ENCODE measurements at regions not wholly inside any gene's neighbourhood (a gene's known extent, or its start where the extent isn't known, plus 50 kb on each side); places are given as distances from the start of the nearest gene placed in this dataset.
"Not testable (repeated sequence)": the region's sequence is repeated elsewhere in the genome, so short reads cannot be mapped to it uniquely, and the experiment has no call there.

DNA sequence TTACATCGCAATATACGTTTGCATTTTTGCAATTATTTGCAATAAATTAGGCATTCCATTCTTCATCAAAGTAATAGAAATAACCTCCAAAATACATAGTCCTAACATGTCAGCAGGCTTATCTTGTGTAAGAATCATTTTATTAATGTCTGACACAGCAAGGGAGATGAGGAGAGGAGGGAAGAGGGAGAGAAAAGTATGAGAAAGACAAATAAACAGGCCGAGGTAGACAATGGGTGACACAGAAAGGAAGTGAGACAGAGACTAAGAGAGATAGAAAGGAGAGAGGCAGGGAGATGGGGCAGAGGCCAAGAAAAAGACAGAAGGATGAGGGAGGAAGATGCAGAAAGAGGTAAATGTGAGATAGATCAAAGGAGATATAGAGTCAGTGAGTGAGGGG is 50.3 kb upstream of the CYP2B6 start:
- H3K27ac ChIP-seq (ENCODE audit: low read depth, low read length); H3K9me3 ChIP-seq (ENCODE audit: control insufficient read depth in 2 of 3, low read length in 3 of 3); H3K4me3 Mint-ChIP-seq; POLR2A ChIA-PET; H3K4me3 ChIP-seq (ENCODE audit: low read length); intact Hi-C loops (cut with micrococcal nuclease); H3K9me3 Mint-ChIP-seq; H3K4me1 ChIP-seq (ENCODE audit: control insufficient read depth in 2 of 2, insufficient read depth in 2 of 2, low read length in 2 of 2); H3K36me3 ChIP-seq (ENCODE audit: control insufficient read depth in 2 of 3, insufficient read depth in 3 of 3, low read length in 3 of 3); H3K27ac Mint-ChIP-seq; H3K27me3 ChIP-seq (ENCODE audit: control insufficient read depth in 2 of 2, insufficient read depth in 2 of 2, low read length in 2 of 2); ATAC-seq; H3K36me3 Mint-ChIP-seq; H3K4me1 Mint-ChIP-seq; DNase-seq; CTCF ChIA-PET: not testable (repeated sequence)
- H3K27me3 Mint-ChIP-seq = peaks cover 11 to 39% (median 15%) of the 10 kb centered on the region in 5 donors

DNA sequence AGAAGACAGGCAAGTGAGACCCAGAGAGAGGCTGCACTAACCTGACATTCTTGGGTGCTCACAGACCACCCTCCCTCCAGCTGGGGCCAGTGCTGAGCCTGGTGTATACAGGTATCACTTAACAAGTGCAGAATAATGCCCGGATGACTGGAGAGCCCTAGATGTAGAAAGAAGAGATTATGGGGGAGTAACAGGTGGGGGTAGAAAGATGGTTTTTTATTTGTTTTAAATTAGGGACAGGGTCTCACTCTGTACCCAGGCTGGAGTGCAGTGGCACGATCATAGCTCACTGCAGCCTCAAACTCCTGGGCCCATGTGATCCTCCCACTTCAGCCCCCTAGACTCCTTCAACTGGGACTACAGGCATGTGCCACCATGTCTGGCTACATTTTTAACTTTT is 53.1 kb upstream of the CYP2B6 start:
- H3K27me3 ChIP-seq (ENCODE audit: control insufficient read depth in 2 of 2, insufficient read depth in 2 of 2, low read length in 2 of 2); H3K9me3 ChIP-seq (ENCODE audit: control insufficient read depth in 2 of 3, low read length in 3 of 3); H3K36me3 Mint-ChIP-seq; H3K9me3 Mint-ChIP-seq; H3K27ac Mint-ChIP-seq; ATAC-seq; CTCF ChIA-PET; H3K4me3 Mint-ChIP-seq; intact Hi-C loops (cut with micrococcal nuclease); H3K4me3 ChIP-seq (ENCODE audit: low read length); H3K4me1 ChIP-seq (ENCODE audit: control insufficient read depth in 2 of 2, insufficient read depth in 2 of 2, low read length in 2 of 2); H3K4me1 Mint-ChIP-seq; H3K27ac ChIP-seq (ENCODE audit: low read depth, low read length); DNase-seq; H3K36me3 ChIP-seq (ENCODE audit: control insufficient read depth in 2 of 3, insufficient read depth in 3 of 3, low read length in 3 of 3): not testable (repeated sequence)
- H3K27me3 Mint-ChIP-seq = peaks cover 0 to 30% (median 11%) of the 10 kb centered on the region in 5 donors
- POLR2A ChIA-PET = interaction anchor here (0.6 kb wide), 1 partner anchor 47 kb away, joined by 3 read pairs; no protein-coding TSS in a partner anchor

DNA sequence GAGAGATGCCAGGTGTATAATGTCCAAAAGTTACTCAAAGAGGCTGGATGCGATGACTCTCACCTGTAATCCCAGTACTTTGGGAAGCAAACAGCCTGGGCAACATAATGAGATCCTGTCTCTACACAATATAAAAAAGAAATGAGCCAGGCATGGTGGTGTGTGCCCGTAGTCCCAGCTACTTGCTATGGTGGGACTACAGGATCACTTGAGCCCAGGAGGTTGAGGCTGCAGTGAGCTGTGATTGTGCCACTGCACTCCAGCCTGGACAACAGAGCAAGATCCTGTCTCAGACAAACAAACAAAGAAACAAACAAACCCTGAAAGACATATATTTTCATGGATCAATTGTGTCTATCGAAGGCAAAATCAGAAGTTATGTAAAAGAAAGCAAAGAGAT is 54.3 kb upstream of the CYP2B6 start:
- no peaks in the 10 kb centered on the region for H3K4me1 Mint-ChIP-seq
- Histone ChIP-seq H3K27me3 (ENCODE audit: control insufficient read depth in 2 of 2, insufficient read depth in 2 of 2, low read length in 2 of 2) (no peaks in the 10 kb centered on the region), H3K9me3 (ENCODE audit: control insufficient read depth in 2 of 3, low read length in 3 of 3) (peaks cover 0 to 4% (median 0%) of the 10 kb centered on the region in 3 experiments), H3K4me1 (ENCODE audit: control insufficient read depth in 2 of 2, insufficient read depth in 2 of 2, low read length in 2 of 2) (no peaks in the 10 kb centered on the region), H3K27ac (ENCODE audit: low read depth, low read length) (no peak overlapping the region), H3K4me3 (ENCODE audit: low read length) (no peak overlapping the region), H3K36me3 (ENCODE audit: control insufficient read depth in 2 of 3, insufficient read depth in 3 of 3, low read length in 3 of 3) (no peaks in the 10 kb centered on the region)
- POLR2A ChIA-PET = interaction anchor here (0.6 kb wide), 1 partner anchor 36 kb away, joined by 3 read pairs; no protein-coding TSS in a partner anchor
- no peak overlapping the region for H3K27ac Mint-ChIP-seq
- H3K27me3 Mint-ChIP-seq = peaks cover 0 to 38% (median 11%) of the 10 kb centered on the region in 5 donors
- DNase-seq (no peak), ATAC-seq (no peak)
- CTCF ChIA-PET = interaction anchor here (0.6 kb wide), 1 partner anchor 226 kb away, joined by 3 read pairs; no protein-coding TSS in a partner anchor
- H3K4me3 Mint-ChIP-seq = no peak overlapping the region
- peaks cover 0 to 2% (median 0%) of the 10 kb centered on the region in 11 donors for H3K9me3 Mint-ChIP-seq
- H3K36me3 Mint-ChIP-seq = peaks cover 0 to 10% (median 0%) of the 10 kb centered on the region in 5 donors
- intact Hi-C loops (cut with micrococcal nuclease) = no loop called here

DNA sequence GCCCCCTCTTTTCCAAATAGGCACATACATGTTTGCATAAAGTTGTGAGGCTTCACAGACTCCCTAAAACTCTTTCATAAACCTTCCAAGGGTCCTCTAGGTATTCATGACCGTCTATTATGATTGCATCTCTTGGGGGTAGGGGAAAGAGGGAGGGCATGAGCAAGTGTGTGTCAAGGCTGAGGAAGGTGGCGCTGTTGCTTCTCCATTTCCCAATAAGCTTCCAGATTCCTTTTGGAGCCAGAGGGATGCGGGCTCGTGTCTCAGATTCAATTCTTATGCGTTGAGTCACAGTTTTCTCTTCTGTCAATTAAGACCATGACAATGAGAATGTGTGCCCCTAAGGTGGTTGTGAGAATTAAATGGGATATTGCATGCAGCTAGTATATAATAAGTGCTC is 51.0 kb upstream of the CYP2A7 start:
- DNase-seq = no peak
- no peak overlapping the region for H3K4me3 ChIP-seq (ENCODE audit: low read length)
- ChIA-PET CTCF (no interaction called here), POLR2A (no interaction called here)
- H3K36me3 ChIP-seq (ENCODE audit: control insufficient read depth in 2 of 3, insufficient read depth in 3 of 3, low read length in 3 of 3) = no peaks in the 10 kb centered on the region
- H3K9me3 ChIP-seq (ENCODE audit: control insufficient read depth in 2 of 3, low read length in 3 of 3) = peaks cover 0 to 4% (median 0%) of the 10 kb centered on the region in 3 experiments
- intact Hi-C loops (cut with micrococcal nuclease) = no loop called here
- no peaks in the 10 kb centered on the region for H3K27me3 ChIP-seq (ENCODE audit: control insufficient read depth in 2 of 2, insufficient read depth in 2 of 2, low read length in 2 of 2)
- no peaks in the 10 kb centered on the region for H3K4me1 ChIP-seq (ENCODE audit: control insufficient read depth in 2 of 2, insufficient read depth in 2 of 2, low read length in 2 of 2)
- H3K9me3 Mint-ChIP-seq = peaks cover 0 to 2% (median 0%) of the 10 kb centered on the region in 11 donors
- H3K4me1 Mint-ChIP-seq = no peaks in the 10 kb centered on the region
- no peak overlapping the region for H3K27ac Mint-ChIP-seq
- peaks cover 0 to 12% (median 0%) of the 10 kb centered on the region in 5 donors for H3K36me3 Mint-ChIP-seq
- H3K27me3 Mint-ChIP-seq = peaks cover 0 to 40% (median 11%) of the 10 kb centered on the region in 5 donors
- ATAC-seq = no peak
- no peak overlapping the region for H3K27ac ChIP-seq (ENCODE audit: low read depth, low read length)
- no peak overlapping the region for H3K4me3 Mint-ChIP-seq

DNA sequence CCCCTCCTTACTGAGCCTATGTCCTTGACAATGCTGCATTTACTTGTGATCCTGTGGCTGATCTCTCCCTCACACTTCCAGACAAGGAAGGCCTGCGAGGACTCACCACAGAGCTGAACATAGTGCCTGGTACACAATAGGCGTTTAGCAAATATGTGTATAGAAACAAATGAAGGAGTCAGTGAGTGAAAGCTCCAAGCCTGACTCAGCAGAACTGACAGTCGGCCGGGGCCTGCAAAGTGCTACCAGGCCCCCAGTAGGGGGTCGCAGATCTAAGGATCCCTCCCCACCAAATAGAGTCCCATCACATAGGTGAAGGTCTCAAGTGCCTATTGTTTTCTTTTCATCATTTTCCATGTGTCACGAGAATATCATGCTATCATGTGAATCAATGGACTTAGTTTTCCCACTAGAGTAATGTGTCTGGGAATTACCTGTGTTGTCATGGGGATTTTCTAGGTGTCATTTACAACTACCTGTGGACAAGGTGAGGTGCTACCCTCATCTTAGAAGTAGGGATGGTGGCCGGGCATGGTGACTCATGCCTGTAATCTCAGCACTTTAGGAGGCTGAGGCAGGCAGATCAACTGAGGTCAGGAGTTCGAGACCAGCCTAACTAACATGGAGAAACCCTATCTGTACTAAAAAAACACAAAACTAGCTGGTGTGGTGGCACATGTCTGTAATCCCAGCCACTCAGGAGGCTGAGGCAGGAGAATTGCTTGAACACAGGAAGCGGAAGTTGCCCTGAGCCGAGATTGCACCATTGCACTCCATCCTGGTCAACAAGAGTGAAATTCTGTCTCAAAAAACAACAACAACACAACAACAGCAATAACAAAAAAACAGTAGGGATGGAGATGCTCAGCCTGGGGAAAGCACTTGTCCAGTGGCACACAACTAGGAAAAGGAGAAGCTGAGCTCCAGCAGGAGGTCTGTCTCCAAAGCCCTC is 50.3 kb upstream of the CYP2A7 start:
- POLR2A ChIA-PET = no interaction called here

More for the DNA sequence above, 50.3 kb upstream of the CYP2A7 start:
- DNase-seq (no peak), ATAC-seq (no peak)
- Histone ChIP-seq H3K9me3 (ENCODE audit: control insufficient read depth in 2 of 3, low read length in 3 of 3) (peaks cover 0 to 4% (median 0%) of the 10 kb centered on the region in 3 experiments), H3K27ac (ENCODE audit: low read depth, low read length) (no peak overlapping the region), H3K36me3 (ENCODE audit: control insufficient read depth in 2 of 3, insufficient read depth in 3 of 3, low read length in 3 of 3) (no peaks in the 10 kb centered on the region), H3K4me1 (ENCODE audit: control insufficient read depth in 2 of 2, insufficient read depth in 2 of 2, low read length in 2 of 2) (no peaks in the 10 kb centered on the region), H3K4me3 (ENCODE audit: low read length) (no peak overlapping the region), H3K27me3 (ENCODE audit: control insufficient read depth in 2 of 2, insufficient read depth in 2 of 2, low read length in 2 of 2) (no peaks in the 10 kb centered on the region)
- Mint-ChIP-seq H3K4me1 (no peaks in the 10 kb centered on the region), H3K4me3 (no peak overlapping the region), H3K9me3 (peaks cover 0 to 2% (median 0%) of the 10 kb centered on the region in 11 donors), H3K27ac (no peak overlapping the region), H3K36me3 (peaks cover 0 to 8% (median 0%) of the 10 kb centered on the region in 5 donors), H3K27me3 (peaks cover 0 to 35% (median 7%) of the 10 kb centered on the region in 5 donors)
- intact Hi-C loops (cut with micrococcal nuclease) = no loop called here
- CTCF ChIA-PET = no interaction called here

All from naive thymus-derived CD4-positive, alpha-beta T cell (primary cell).